PFSK-1 (cell line): ENCODE measurements at regions not wholly inside any gene's neighbourhood (a gene's known extent, or its start where the extent isn't known, plus 50 kb on each side); places are given as distances from the start of the nearest gene placed in this dataset.

Experiments
- FOXP2 ChIP-seq: optimal IDR thresholded peaks from 2 replicates; pipeline ENCODE3; 2011; ENCODE audit warnings: borderline replicate concordance, control low read depth, inconsistent platforms; ENCODE audit not compliant: insufficient read depth; ENCODE audit errors: extremely low read length, extremely low read depth
- POLR2AphosphoS5 ChIP-seq: IDR thresholded peaks from 2 replicates; pipeline ENCODE4 v1.6.1; 2012; ENCODE audit warnings: low read depth, mild to moderate bottlenecking, control low read depth, low read length, moderate library complexity
- SIN3A ChIP-seq: IDR thresholded peaks from 2 replicates; pipeline ENCODE4 v1.6.1; 2012; ENCODE audit warnings: mild to moderate bottlenecking, low read length, moderate library complexity, borderline replicate concordance; ENCODE audit not compliant: insufficient read depth
- TAF1 ChIP-seq: IDR thresholded peaks from 2 replicates; pipeline ENCODE4 v1.6.1; 2012; ENCODE audit warnings: low read length, control low read depth, borderline replicate concordance; ENCODE audit not compliant: insufficient read depth
- TF ChIP-seq, protein P1 (sequence below), 2 experiments: IDR thresholded peaks; 2 replicates each; pipeline versions ENCODE4 v1.6.1 to v1.8.0; 2011 to 2012; ENCODE audit warnings: low read depth in 2 of 2, low read length in 2 of 2, control low read depth in 1 of 2, inconsistent platforms in 1 of 2, mild to moderate bottlenecking in 1 of 2, moderate library complexity in 1 of 2; ENCODE audit not compliant: insufficient read depth in 1 of 2

GRCh38 chr18:73752546-73752945 is 395.1 kb downstream of the FBXO15 start:
- no peak for TF ChIP-seq SIN3A
- TF ChIP-seq POLR2AphosphoS5 = no peak
- TF ChIP-seq, protein P1, sequence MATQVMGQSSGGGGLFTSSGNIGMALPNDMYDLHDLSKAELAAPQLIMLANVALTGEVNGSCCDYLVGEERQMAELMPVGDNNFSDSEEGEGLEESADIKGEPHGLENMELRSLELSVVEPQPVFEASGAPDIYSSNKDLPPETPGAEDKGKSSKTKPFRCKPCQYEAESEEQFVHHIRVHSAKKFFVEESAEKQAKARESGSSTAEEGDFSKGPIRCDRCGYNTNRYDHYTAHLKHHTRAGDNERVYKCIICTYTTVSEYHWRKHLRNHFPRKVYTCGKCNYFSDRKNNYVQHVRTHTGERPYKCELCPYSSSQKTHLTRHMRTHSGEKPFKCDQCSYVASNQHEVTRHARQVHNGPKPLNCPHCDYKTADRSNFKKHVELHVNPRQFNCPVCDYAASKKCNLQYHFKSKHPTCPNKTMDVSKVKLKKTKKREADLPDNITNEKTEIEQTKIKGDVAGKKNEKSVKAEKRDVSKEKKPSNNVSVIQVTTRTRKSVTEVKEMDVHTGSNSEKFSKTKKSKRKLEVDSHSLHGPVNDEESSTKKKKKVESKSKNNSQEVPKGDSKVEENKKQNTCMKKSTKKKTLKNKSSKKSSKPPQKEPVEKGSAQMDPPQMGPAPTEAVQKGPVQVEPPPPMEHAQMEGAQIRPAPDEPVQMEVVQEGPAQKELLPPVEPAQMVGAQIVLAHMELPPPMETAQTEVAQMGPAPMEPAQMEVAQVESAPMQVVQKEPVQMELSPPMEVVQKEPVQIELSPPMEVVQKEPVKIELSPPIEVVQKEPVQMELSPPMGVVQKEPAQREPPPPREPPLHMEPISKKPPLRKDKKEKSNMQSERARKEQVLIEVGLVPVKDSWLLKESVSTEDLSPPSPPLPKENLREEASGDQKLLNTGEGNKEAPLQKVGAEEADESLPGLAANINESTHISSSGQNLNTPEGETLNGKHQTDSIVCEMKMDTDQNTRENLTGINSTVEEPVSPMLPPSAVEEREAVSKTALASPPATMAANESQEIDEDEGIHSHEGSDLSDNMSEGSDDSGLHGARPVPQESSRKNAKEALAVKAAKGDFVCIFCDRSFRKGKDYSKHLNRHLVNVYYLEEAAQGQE (IDR thresholded peaks at IDR 0.05; ENCODE audit: insufficient read depth in 1 of 2, low read depth in 2 of 2, low read length in 2 of 2) = no peak
- no peak for TF ChIP-seq TAF1
- TF ChIP-seq FOXP2 = no peak
